GM13976 (cell line): ENCODE measurements at regions not wholly inside any gene's neighbourhood (a gene's known extent, or its start where the extent isn't known, plus 50 kb on each side); places are given as distances from the start of the nearest gene placed in this dataset.

ENCODE experiments used
- DNase-seq: peaks from one replicate; pipeline ENCODE4 v3.0.0; 2012; ENCODE audit warnings: low spot score
- in situ Hi-C: fragments of 300-500 bp; cut with MboI; formaldehyde crosslinking; loops from one replicate; pipeline ENCODE4 v1.12.0; 2022; ENCODE audit warnings: low sequenced_read_pairs, mixed read lengths, inconsistent platforms; ENCODE audit not compliant: unreplicated experiment
- TF ChIP-seq, protein P1 (sequence below): IDR thresholded peaks from 2 replicates; pipeline ENCODE4 v1.5.1; 2012; ENCODE audit warnings: borderline replicate concordance, mild to moderate bottlenecking; ENCODE audit not compliant: insufficient read depth; ENCODE audit errors: extremely low read depth, missing control alignments, control extremely low read depth

DNA sequence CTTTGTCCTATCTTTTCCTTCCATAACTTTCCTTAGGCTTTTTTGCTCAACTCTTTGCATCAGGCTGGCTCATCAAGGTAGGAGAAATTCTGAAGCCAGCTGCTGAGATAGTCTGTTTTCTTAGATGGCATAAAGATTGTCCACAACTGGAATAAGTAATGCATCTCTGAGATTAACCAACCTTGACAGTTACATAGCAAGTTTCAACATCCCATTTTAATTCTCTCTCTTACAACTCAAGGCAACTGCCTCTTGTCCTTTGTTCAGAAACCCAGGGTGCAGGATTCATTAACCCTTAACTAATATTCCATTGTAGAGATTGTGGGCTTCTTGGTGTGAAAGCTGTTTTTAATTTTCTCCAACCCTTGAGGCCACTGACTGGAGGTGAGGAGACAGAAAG is 239.2 kb downstream of the LACC1 start:
- in situ Hi-C loops: no loop called here
- no peak for DNase-seq
- TF ChIP-seq, protein P1, sequence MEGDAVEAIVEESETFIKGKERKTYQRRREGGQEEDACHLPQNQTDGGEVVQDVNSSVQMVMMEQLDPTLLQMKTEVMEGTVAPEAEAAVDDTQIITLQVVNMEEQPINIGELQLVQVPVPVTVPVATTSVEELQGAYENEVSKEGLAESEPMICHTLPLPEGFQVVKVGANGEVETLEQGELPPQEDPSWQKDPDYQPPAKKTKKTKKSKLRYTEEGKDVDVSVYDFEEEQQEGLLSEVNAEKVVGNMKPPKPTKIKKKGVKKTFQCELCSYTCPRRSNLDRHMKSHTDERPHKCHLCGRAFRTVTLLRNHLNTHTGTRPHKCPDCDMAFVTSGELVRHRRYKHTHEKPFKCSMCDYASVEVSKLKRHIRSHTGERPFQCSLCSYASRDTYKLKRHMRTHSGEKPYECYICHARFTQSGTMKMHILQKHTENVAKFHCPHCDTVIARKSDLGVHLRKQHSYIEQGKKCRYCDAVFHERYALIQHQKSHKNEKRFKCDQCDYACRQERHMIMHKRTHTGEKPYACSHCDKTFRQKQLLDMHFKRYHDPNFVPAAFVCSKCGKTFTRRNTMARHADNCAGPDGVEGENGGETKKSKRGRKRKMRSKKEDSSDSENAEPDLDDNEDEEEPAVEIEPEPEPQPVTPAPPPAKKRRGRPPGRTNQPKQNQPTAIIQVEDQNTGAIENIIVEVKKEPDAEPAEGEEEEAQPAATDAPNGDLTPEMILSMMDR: no peak

DNA sequence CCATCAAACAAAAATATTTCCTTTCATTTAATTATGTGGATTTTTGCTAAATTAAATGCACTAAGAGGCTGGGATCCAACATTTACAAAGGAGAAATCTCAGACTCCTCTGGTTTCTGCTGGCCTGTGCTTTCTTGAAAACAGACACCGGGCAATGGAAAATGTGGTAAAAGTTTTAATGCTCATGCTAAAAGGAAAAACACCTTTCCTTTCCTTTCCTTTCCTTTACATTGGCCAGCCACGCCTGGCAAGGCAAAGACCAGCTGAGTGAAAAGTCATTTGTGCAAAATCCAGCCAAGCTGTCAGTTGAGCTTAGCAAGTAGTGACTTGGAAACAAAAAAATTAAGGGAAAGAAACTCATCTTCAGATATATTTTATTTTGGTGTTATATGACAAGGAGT is 240.3 kb downstream of the LACC1 start:
- in situ Hi-C loops: no loop called here
- no peak for DNase-seq
- TF ChIP-seq, protein P1: no peak

DNA sequence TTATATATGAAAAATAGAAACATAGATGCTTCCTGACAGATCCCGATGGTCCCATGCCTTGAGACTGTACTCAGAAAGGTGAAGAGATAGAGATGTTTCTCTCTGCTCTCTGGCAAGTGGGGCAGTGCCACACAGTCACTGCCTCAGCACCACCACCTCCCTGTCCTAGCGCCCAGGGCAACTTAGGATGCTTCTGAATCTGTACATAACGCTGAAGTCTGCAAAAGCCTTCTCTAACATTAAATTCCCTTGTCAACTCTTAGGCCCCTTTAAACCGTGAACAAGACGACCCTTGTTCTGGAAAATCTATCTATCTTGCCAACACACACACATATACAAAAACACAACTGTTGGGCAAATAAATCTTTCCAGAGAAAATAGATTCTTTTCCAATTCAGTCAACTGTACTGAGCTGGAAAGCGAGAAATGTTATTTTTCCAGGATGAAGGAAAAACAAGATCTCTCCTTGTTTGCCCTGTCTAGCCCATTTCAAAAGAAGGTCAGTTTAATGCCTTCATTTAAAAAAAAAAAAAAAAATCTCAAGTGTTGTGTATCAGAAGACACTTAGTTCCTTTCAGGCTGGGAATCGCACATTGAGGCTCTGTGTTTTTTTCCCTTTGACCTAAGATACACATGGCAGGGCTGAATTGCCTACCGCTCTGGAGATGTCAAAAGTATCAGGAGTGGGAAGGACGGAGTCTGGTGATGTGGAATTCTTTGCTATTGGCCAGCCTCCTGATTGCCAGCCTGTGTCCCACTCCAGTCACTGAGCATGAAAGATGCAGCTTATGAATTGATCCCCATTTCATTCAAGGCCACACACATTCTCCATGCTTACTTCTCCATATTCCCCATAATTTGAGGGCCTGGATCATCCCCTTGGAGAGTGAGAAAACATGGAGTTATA is 241.4 kb downstream of the LACC1 start:
- in situ Hi-C loops: no loop called here

DNA sequence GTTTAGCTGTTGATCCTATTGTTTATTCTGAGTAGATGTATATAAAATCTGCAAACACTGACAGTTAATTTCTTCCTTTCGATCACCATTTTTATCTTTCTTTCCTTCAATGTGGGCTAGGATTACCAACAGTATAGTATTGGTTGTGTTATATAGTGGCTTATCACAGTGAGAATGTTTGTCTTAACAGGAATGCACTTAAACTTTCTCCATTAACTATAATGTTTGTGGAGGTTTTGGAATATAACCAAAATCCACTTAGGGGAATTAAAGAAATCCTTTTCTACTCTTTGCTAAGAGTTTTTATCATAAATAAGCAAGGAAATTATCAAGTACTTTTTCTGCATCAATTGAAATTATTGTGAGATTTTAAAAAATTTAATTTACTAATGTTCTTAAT is 244.6 kb downstream of the LACC1 start:
- in situ Hi-C loops: no loop called here

More for the DNA sequence above, 241.4 kb downstream of the LACC1 start:
- no peak for DNase-seq
- TF ChIP-seq, protein P1: no peak

DNA sequence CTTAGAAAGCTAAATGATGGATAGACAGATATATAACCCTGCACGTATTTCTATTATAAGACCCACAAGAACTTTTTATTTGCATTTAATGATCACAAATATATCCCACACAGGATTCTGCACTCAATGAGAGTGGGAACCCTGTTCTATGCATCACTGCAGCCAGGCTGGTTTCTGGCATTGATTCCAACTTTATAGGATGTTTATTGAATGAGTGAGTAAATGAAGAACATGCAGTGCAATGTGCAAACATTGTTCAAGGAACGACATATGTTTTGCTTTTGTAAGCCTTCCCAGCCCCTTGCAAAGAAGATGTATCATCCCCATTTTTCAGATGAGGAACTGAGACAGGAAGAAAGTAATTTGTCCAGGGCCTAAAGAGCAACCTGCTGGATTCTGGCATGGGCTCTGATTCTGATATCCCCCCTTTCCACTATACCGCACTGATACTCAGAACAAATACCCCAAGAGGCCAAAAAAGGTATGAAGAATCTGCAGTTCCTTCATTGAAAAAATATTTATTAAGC is 246.3 kb downstream of the LACC1 start:
- DNase-seq: no peak
- in situ Hi-C loops: no loop called here
- TF ChIP-seq, protein P1: no peak

More for the DNA sequence above, 244.6 kb downstream of the LACC1 start:
- TF ChIP-seq, protein P1: no peak
- DNase-seq: no peak

DNA sequence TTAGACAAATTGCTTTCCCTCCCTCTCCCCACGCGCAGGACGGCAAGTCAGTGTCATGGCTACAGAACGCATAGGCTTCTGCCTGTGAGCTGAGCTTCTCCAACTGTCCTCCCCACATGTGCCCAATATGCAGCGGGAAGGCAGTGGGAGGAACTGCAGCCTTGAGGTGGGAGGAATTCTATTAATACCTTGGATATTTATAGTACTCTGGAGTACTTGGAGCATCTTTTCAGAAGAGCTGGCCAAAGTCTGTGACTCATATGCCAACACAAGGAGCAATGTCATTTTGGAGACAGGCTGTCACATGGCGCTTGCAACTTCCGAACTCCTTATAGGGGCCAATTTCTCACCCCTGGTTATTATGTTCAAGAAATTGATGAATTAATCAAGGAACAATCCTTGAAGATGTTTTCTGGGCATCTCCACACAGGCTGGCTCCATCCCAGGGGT is 245.0 kb upstream of the SERP2 start:
- in situ Hi-C loops: no loop called here
- DNase-seq: no peak
- TF ChIP-seq, protein P1: no peak
